Panc1 (cell line): ENCODE measurements at regions not wholly inside any gene's neighbourhood (a gene's known extent, or its start where the extent isn't known, plus 50 kb on each side); places are given as distances from the start of the nearest gene placed in this dataset.

ENCODE experiments used
- ATAC-seq: fragments of 200-7000 bp; cut with Tn5 transposase; 2 replicates; pipeline ENCODE4 v1.9.1; 2020; ENCODE audit warnings: mild to moderate bottlenecking, moderate library complexity
- BruUV-seq: library from RNA; stranded (reverse); fragments of 400-500 nt; replicated peaks from 2 replicates; lab custom pipeline; 2021; lab: Mats Ljungman, UMichigan
- CTCF ChIA-PET: fragments of 300-600 bp; sonication (Branson Sonifier 250); formaldehyde crosslinking; loops from one replicate; lab custom pipeline; 2022; ENCODE audit warnings: antibody characterized with exemption; lab: Charles Lee
- POLR2A ChIA-PET: fragments of 300-600 bp; sonication (Branson Sonifier 250); formaldehyde crosslinking; loops from one replicate; lab custom pipeline; 2022; ENCODE audit warnings: antibody characterized with exemption; lab: Charles Lee
- DNase-seq: peaks from one replicate; pipeline ENCODE4 v3.0.0-alpha.2; 2010; ENCODE audit warnings: low read depth, low spot score
- H3K27ac ChIP-seq: 2 replicates; pipeline ENCODE4 v1.5.1; 2011; ENCODE audit warnings: mild to moderate bottlenecking, low read length, inconsistent platforms
- H3K27me3 ChIP-seq: fragments of 200-500 bp; sonication (Bioruptor generic); 2 replicates; pipeline ENCODE4 v1.6.0; 2014; ENCODE audit warnings: low read length, inconsistent platforms; ENCODE audit not compliant: control insufficient read depth, insufficient read depth
- H3K36me3 ChIP-seq: fragments of 200-500 bp; sonication (Bioruptor generic); 2 replicates; pipeline ENCODE4 v1.5.1; 2014; ENCODE audit warnings: inconsistent platforms, mild to moderate bottlenecking, low read length, moderate library complexity; ENCODE audit not compliant: control insufficient read depth, insufficient read depth
- H3K4me1 ChIP-seq: 2 replicates; pipeline ENCODE4 v1.5.1; 2011; ENCODE audit warnings: inconsistent platforms, mild to moderate bottlenecking, low read length, moderate library complexity; ENCODE audit not compliant: control insufficient read depth, insufficient read depth
- H3K4me3 ChIP-seq, 2 experiments: 2 replicates each; pipeline ENCODE4 v1.5.1; 2011 to 2012; ENCODE audit warnings: low read depth in 2 of 2, low read length in 2 of 2, mild to moderate bottlenecking in 2 of 2, inconsistent platforms in 1 of 2, moderate library complexity in 1 of 2
- H3K9me3 ChIP-seq: fragments of 200-500 bp; sonication (Bioruptor generic); 2 replicates; pipeline ENCODE4 v1.5.1; 2014; ENCODE audit warnings: low read depth, mild to moderate bottlenecking, inconsistent platforms, low read length, moderate library complexity; ENCODE audit not compliant: control insufficient read depth, insufficient read depth
- CTCF ChIP-seq: fragments of 450-650 bp; IDR thresholded peaks from 2 replicates; pipeline ENCODE4 v1.5.1; 2017; ENCODE audit warnings: mild to moderate bottlenecking
- POLR2AphosphoS5 ChIP-seq: IDR thresholded peaks from 2 replicates; pipeline ENCODE4 v1.6.1; 2012; ENCODE audit warnings: mild to moderate bottlenecking, low read depth, low read length, moderate library complexity
- REST ChIP-seq, 2 experiments: IDR thresholded peaks; 2 replicates each; pipeline ENCODE4 v1.6.1; 2011 to 2012; ENCODE audit warnings: low read depth in 2 of 2, control low read depth in 1 of 2, low read length in 1 of 2, mild to moderate bottlenecking in 1 of 2, moderate library complexity in 1 of 2; ENCODE audit not compliant: insufficient read depth in 1 of 2
- SIN3A ChIP-seq: IDR thresholded peaks from 2 replicates; pipeline ENCODE4 v1.6.1; 2012; ENCODE audit warnings: low read depth, mild to moderate bottlenecking, low read length, moderate library complexity, borderline replicate concordance; ENCODE audit not compliant: insufficient read depth
- TCF7L2 ChIP-seq: IDR thresholded peaks from 2 replicates; pipeline ENCODE4 v1.6.1; 2011; ENCODE audit warnings: mild to moderate bottlenecking, low read depth, low read length, inconsistent platforms
- in situ Hi-C: cut with HindIII; loops from 2 replicates; pipeline ENCODE4 v1.10.0; 2016; ENCODE audit warnings: low sequenced_read_pairs, low pct_unique_long_range_greater_than_20kb
- intact Hi-C: fragments of 100-400 bp; cut with micrococcal nuclease; formaldehyde crosslinking; loops from one replicate; pipeline ENCODE4 v1.10.0; 2022; ENCODE audit not compliant: unreplicated experiment

- Histone ChIP-seq H3K9me3 (no peaks in the 10 kb centered on the region), H3K36me3 (no peaks in the 10 kb centered on the region), H3K27ac (no peak overlapping the region), H3K4me1 (no peaks in the 10 kb centered on the region), H3K4me3 (no peak overlapping the region), H3K27me3 (peaks cover 5% of the 10 kb centered on the region)
- in situ Hi-C loops (no loop called here), intact Hi-C loops (loop anchor here (10.0 kb wide), 1 partner anchor 318 kb away; no protein-coding TSS in a partner anchor)
- POLR2A ChIA-PET, result no interaction called here
- no peak for TF ChIP-seq CTCF
- BruUV-seq, result no TSS peak
- DNase-seq (no peak), ATAC-seq (peak; percentile 64)
- CTCF ChIA-PET, result no interaction called here
These were observed 312.8 kb upstream of the SALL3 start for GRCh38 chr18:78666666-78667335.

- no peak for TF ChIP-seq CTCF
- no peak for TF ChIP-seq TCF7L2
- no peak for TF ChIP-seq POLR2AphosphoS5
- TF ChIP-seq SIN3A, result no peak
- no TSS peak for BruUV-seq
- Histone ChIP-seq H3K9me3 (no peaks in the 10 kb centered on the region), H3K36me3 (no peaks in the 10 kb centered on the region), H3K27ac (no peak overlapping the region), H3K27me3 (peaks cover 2% of the 10 kb centered on the region; the same call in 1 of the 2 replicates), H3K4me1 (no peaks in the 10 kb centered on the region), H3K4me3 (no peak overlapping the region)
- ATAC-seq, result no peak
- CTCF ChIA-PET, result no interaction called here
- DNase-seq, result no peak
- in situ Hi-C loops (no loop called here), intact Hi-C loops (no loop called here)
- POLR2A ChIA-PET, result no interaction called here
These were observed 308.7 kb upstream of the SALL3 start for GRCh38 chr18:78670778-78671391.

- BruUV-seq, result no TSS peak
- CTCF ChIA-PET, result no interaction called here
- Histone ChIP-seq H3K9me3 (no peaks in the 10 kb centered on the region), H3K4me1 (no peaks in the 10 kb centered on the region), H3K4me3 (no peak overlapping the region), H3K27ac (no peak overlapping the region), H3K36me3 (no peaks in the 10 kb centered on the region), H3K27me3 (peaks cover 2% of the 10 kb centered on the region; the same call in 1 of the 2 replicates)
- intact Hi-C loops (no loop called here), in situ Hi-C loops (no loop called here)
- no peak for ATAC-seq
- TF ChIP-seq POLR2AphosphoS5, result no peak
- no peak for TF ChIP-seq TCF7L2
- TF ChIP-seq SIN3A, result no peak
- TF ChIP-seq REST (IDR thresholded peaks at IDR 0.05; ENCODE audit: insufficient read depth in 1 of 2, low read depth in 2 of 2, low read length in 1 of 2), result no peak
- TF ChIP-seq CTCF, result no peak
- POLR2A ChIA-PET, result no interaction called here
- no peak for DNase-seq
These were observed 308.1 kb upstream of the SALL3 start for GRCh38 chr18:78671551-78671950.
